Neural cell (in vitro differentiated cells): ENCODE measurements at regions not wholly inside any gene's neighbourhood (a gene's known extent, or its start where the extent isn't known, plus 50 kb on each side); places are given as distances from the start of the nearest gene placed in this dataset.

Source experiments
- H2AFZ ChIP-seq: fragments of 200-600, 300-800 bp; sonication (generic), shearing (Covaris generic); 2 replicates; pipeline ENCODE4 v1.6.0; 2014; ENCODE audit warnings: low read depth, mild to moderate bottlenecking, antibody characterized with exemption, low read length, moderate library complexity
- H3F3A ChIP-seq: fragments of 200-600 bp; shearing (Covaris generic); 2 replicates; pipeline ENCODE4 v1.6.1; 2016; ENCODE audit warnings: mild to moderate bottlenecking, moderate library complexity, mixed read lengths, antibody characterized with exemption, low read length; ENCODE audit not compliant: insufficient read depth, poor library complexity, severe bottlenecking
- H3K27ac ChIP-seq: fragments of 200-600, 300-800 bp; sonication (generic), shearing (Covaris generic); 2 replicates; pipeline ENCODE4 v1.5.1; 2014; ENCODE audit warnings: mild to moderate bottlenecking, low read length, moderate library complexity
- H3K27me3 ChIP-seq: fragments of 300-800, 200-600 bp; sonication (generic), shearing (Covaris generic); 2 replicates; pipeline ENCODE4 v1.6.0; 2014; ENCODE audit warnings: mild to moderate bottlenecking, low read depth, low read length, moderate library complexity; ENCODE audit not compliant: insufficient read depth
- H3K36me3 ChIP-seq: fragments of 300-800, 200-600 bp; sonication (generic), shearing (Covaris generic); 2 replicates; pipeline ENCODE4 v1.5.1; 2014; ENCODE audit warnings: mild to moderate bottlenecking, antibody characterized with exemption, low read length, moderate library complexity; ENCODE audit not compliant: insufficient read depth
- H3K4me2 ChIP-seq: fragments of 300-800, 200-600 bp; sonication (generic), shearing (Covaris generic); 2 replicates; pipeline ENCODE4 v1.6.0; 2014; ENCODE audit warnings: mild to moderate bottlenecking, low read length
- H3K4me3 ChIP-seq: fragments of 300-800, 200-600 bp; sonication (generic), shearing (Covaris generic); 2 replicates; pipeline ENCODE4 v1.5.1; 2014; ENCODE audit warnings: mild to moderate bottlenecking, low read length, moderate library complexity
- H3K79me2 ChIP-seq: fragments of 200-600 bp; shearing (Covaris generic); replicated peaks from 2 replicates; pipeline ENCODE4 v1.6.0; 2014; ENCODE audit warnings: mild to moderate bottlenecking, low read length, moderate library complexity; ENCODE audit not compliant: insufficient read depth
- H3K9ac ChIP-seq: fragments of 300-800, 200-600 bp; sonication (generic), shearing (Covaris generic); 2 replicates; pipeline ENCODE4 v1.6.1; 2016; ENCODE audit warnings: mild to moderate bottlenecking, low read length, mixed read lengths
- H3K9me2 ChIP-seq: fragments of 200-600 bp; shearing (Covaris generic); 2 replicates; pipeline ENCODE4 v1.6.1; 2016; ENCODE audit warnings: mild to moderate bottlenecking, low read length, mixed read lengths; ENCODE audit not compliant: insufficient read depth
- H3K9me3 ChIP-seq: fragments of 200-600, 300-800 bp; sonication (generic), shearing (Covaris generic); 2 replicates; pipeline ENCODE4 v1.6.1; 2016; ENCODE audit warnings: mild to moderate bottlenecking, mixed run types, low read length, moderate library complexity, mixed read lengths
- H4K20me1 ChIP-seq: fragments of 200-600 bp; shearing (Covaris generic); 2 replicates; pipeline ENCODE4 v1.6.1; 2016; ENCODE audit warnings: mild to moderate bottlenecking, mixed run types; ENCODE audit not compliant: insufficient read depth
- CTCF ChIP-seq: fragments of 450-650 bp; IDR thresholded peaks from 2 replicates; pipeline ENCODE4 v1.5.1; 2014; ENCODE audit warnings: antibody characterized with exemption, mild to moderate bottlenecking, moderate library complexity; ENCODE audit not compliant: poor library complexity, severe bottlenecking
- EP300 ChIP-seq: fragments of 450-650 bp; conservative IDR thresholded peaks from 2 replicates; pipeline ENCODE4 v1.6.1; 2014; ENCODE audit warnings: antibody characterized with exemption, mild to moderate bottlenecking, moderate library complexity; ENCODE audit not compliant: poor library complexity, severe bottlenecking
- EZH2 ChIP-seq: fragments of 200-600, 300-800 bp; shearing (Covaris generic), sonication (generic); IDR thresholded peaks from 2 replicates; pipeline ENCODE4 v1.6.1; 2014; ENCODE audit warnings: antibody characterized with exemption, low read length, borderline replicate concordance, mild to moderate bottlenecking; ENCODE audit not compliant: insufficient read depth, poor library complexity, severe bottlenecking
- MXI1 ChIP-seq: fragments of 450-650 bp; conservative IDR thresholded peaks from 2 replicates; pipeline ENCODE4 v1.6.1; 2014; ENCODE audit warnings: antibody characterized with exemption, mild to moderate bottlenecking; ENCODE audit not compliant: poor library complexity, severe bottlenecking
- POLR2AphosphoS5 ChIP-seq: IDR thresholded peaks from 2 replicates; pipeline ENCODE4 v1.6.1; 2012
- RAD21 ChIP-seq: fragments of 450-650 bp; conservative IDR thresholded peaks from 2 replicates; pipeline ENCODE4 v1.6.1; 2014; ENCODE audit warnings: antibody characterized with exemption, mild to moderate bottlenecking, moderate library complexity
- SMC3 ChIP-seq: fragments of 450-650 bp; conservative IDR thresholded peaks from 2 replicates; pipeline ENCODE4 v1.6.1; 2014; ENCODE audit warnings: antibody characterized with exemption, mild to moderate bottlenecking, moderate library complexity; ENCODE audit not compliant: poor library complexity
- TAF1 ChIP-seq: IDR thresholded peaks from 2 replicates; pipeline ENCODE4 v1.6.1; 2012; ENCODE audit warnings: low read depth
- TF ChIP-seq, protein P1 (sequence below): IDR thresholded peaks from 2 replicates; pipeline ENCODE4 v1.6.1; 2012; ENCODE audit warnings: borderline replicate concordance

DNA sequence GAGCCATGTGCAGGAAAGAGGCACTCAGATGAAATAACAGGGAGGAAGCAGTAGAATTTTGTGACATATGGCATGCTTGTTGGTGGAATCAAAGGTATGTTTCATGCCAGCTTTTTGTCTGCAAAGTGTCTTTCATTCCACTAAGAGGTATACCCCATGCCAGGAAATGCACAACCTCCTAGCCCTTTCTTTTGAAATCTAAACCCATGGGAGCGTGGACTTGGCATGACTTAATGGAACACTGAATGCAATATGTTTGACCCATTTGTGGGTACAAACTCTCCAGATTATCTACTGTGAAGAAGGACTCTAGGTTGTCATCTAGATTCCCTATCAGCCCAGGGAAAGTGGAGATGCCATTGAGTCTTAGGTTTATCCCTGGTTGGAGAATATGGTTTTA, 338.3 kb upstream of the TEX13C start:
- no peaks in the 10 kb centered on the region for H3F3A ChIP-seq
- TF ChIP-seq RAD21, result no peak
- TF ChIP-seq TAF1, result no peak
- TF ChIP-seq, protein P1, sequence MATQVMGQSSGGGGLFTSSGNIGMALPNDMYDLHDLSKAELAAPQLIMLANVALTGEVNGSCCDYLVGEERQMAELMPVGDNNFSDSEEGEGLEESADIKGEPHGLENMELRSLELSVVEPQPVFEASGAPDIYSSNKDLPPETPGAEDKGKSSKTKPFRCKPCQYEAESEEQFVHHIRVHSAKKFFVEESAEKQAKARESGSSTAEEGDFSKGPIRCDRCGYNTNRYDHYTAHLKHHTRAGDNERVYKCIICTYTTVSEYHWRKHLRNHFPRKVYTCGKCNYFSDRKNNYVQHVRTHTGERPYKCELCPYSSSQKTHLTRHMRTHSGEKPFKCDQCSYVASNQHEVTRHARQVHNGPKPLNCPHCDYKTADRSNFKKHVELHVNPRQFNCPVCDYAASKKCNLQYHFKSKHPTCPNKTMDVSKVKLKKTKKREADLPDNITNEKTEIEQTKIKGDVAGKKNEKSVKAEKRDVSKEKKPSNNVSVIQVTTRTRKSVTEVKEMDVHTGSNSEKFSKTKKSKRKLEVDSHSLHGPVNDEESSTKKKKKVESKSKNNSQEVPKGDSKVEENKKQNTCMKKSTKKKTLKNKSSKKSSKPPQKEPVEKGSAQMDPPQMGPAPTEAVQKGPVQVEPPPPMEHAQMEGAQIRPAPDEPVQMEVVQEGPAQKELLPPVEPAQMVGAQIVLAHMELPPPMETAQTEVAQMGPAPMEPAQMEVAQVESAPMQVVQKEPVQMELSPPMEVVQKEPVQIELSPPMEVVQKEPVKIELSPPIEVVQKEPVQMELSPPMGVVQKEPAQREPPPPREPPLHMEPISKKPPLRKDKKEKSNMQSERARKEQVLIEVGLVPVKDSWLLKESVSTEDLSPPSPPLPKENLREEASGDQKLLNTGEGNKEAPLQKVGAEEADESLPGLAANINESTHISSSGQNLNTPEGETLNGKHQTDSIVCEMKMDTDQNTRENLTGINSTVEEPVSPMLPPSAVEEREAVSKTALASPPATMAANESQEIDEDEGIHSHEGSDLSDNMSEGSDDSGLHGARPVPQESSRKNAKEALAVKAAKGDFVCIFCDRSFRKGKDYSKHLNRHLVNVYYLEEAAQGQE, result no peak
- no peak for TF ChIP-seq EP300
- TF ChIP-seq MXI1, result no peak
- TF ChIP-seq POLR2AphosphoS5, result no peak
- no peak for TF ChIP-seq CTCF
- TF ChIP-seq SMC3, result no peak
- no peak for TF ChIP-seq EZH2
- no peaks in the 10 kb centered on the region for H3K9me3 ChIP-seq
- H2AFZ ChIP-seq, result no peak overlapping the region
- no peak overlapping the region for H3K9ac ChIP-seq
- no peaks in the 10 kb centered on the region for H3K36me3 ChIP-seq
- no peaks in the 10 kb centered on the region for H3K9me2 ChIP-seq
- H3K4me3 ChIP-seq, result no peak overlapping the region
- H4K20me1 ChIP-seq, result no peaks in the 10 kb centered on the region
- H3K79me2 ChIP-seq, result no peaks in the 10 kb centered on the region
- no peak overlapping the region for H3K27ac ChIP-seq
- no peaks in the 10 kb centered on the region for H3K27me3 ChIP-seq
- H3K4me2 ChIP-seq, result no peak overlapping the region

- no peaks in the 10 kb centered on the region for H3K36me3 ChIP-seq
- no peak overlapping the region for H3K9ac ChIP-seq
- H3K4me2 ChIP-seq, result no peak overlapping the region
- no peak overlapping the region for H3K4me3 ChIP-seq
- no peaks in the 10 kb centered on the region for H3K9me3 ChIP-seq
- TF ChIP-seq, protein P1, result no peak
- no peak for TF ChIP-seq SMC3
- no peak for TF ChIP-seq CTCF
- TF ChIP-seq TAF1, result no peak
- TF ChIP-seq RAD21, result no peak
- TF ChIP-seq POLR2AphosphoS5, result no peak
- no peak for TF ChIP-seq EZH2
- TF ChIP-seq MXI1, result no peak
- no peaks in the 10 kb centered on the region for H3K79me2 ChIP-seq
- H3K27ac ChIP-seq, result no peak overlapping the region
- no peaks in the 10 kb centered on the region for H3K27me3 ChIP-seq
- no peaks in the 10 kb centered on the region for H4K20me1 ChIP-seq
- H2AFZ ChIP-seq, result no peak overlapping the region
- H3K9me2 ChIP-seq, result no peaks in the 10 kb centered on the region
- H3F3A ChIP-seq, result no peaks in the 10 kb centered on the region
Measured at GRCh38 chrX:124984140-124984813, 335.4 kb upstream of the TEX13C start.
